Endothelial cell of umbilical vein (primary cell): ENCODE measurements at regions not wholly inside any gene's neighbourhood (a gene's known extent, or its start where the extent isn't known, plus 50 kb on each side); places are given as distances from the start of the nearest gene placed in this dataset.

Source experiments
- BruUV-seq: library from RNA; stranded (reverse); fragments of 400-500 nt; replicated peaks from 2 replicates; lab custom pipeline; 2021; lab: Mats Ljungman, UMichigan
- CTCF ChIA-PET: fragments of 300-600, 350-600 bp; sonication (Branson Sonifier 250); formaldehyde crosslinking; loops from one replicate; lab custom pipeline; 2021; ENCODE audit warnings: antibody characterized with exemption, inconsistent platforms; lab: Charles Lee
- POLR2A ChIA-PET: fragments of 300-600, 350-600 bp; sonication (Branson Sonifier 250); formaldehyde crosslinking; loops from one replicate; lab custom pipeline; 2021; ENCODE audit warnings: antibody characterized with exemption, inconsistent platforms; lab: Charles Lee
- DNase-seq: peaks from one replicate; pipeline ENCODE4 v3.0.0-alpha.2; 2011; ENCODE audit warnings: low read depth, low spot score
- FAIRE-seq: peaks from 2 replicates; lab custom pipeline; 2011; peaks lifted over from hg19 to GRCh38; lab: Jason Lieb, UNC
- H2AFZ ChIP-seq: 2 replicates; pipeline ENCODE4 v1.6.0; 2012; ENCODE audit warnings: low read depth, low read length, control low read depth, inconsistent platforms
- H3K27ac ChIP-seq: 2 replicates; pipeline ENCODE4 v1.5.1; 2011; ENCODE audit warnings: low read depth, mild to moderate bottlenecking, control low read depth, low read length, moderate library complexity; ENCODE audit not compliant: insufficient read depth
- H3K27me3 ChIP-seq, 2 experiments: 2 replicates each; pipeline versions ENCODE4 v1.6.0 to v1.6.1; 2011; ENCODE audit warnings: low read length in 2 of 2, mixed read lengths in 1 of 2; ENCODE audit not compliant: control insufficient read depth in 2 of 2, insufficient read depth in 2 of 2
- H3K36me3 ChIP-seq, 2 experiments: 2 replicates in 1 of 2; 3 replicates in 1 of 2; pipeline ENCODE4 v1.5.1; 2011; ENCODE audit warnings: low read length in 2 of 2, mild to moderate bottlenecking in 1 of 2, moderate library complexity in 1 of 2; ENCODE audit not compliant: control insufficient read depth in 2 of 2, insufficient read depth in 2 of 2; ENCODE audit errors: extremely low read depth in 1 of 2
- H3K4me1 ChIP-seq: 3 replicates; pipeline ENCODE4 v1.5.1; 2011; ENCODE audit warnings: mild to moderate bottlenecking, low read length; ENCODE audit not compliant: control insufficient read depth, insufficient read depth; ENCODE audit errors: extremely low read depth
- H3K4me2 ChIP-seq: 2 replicates; pipeline ENCODE4 v1.6.1; 2011; ENCODE audit warnings: low read length, control low read depth, mixed read lengths; ENCODE audit not compliant: insufficient read depth
- H3K4me3 ChIP-seq, 3 experiments: fragments of 200-600 bp in 1 of 3; sonication (generic), shearing (Covaris generic) in 1 of 3; replicated peaks in 1 of 3; 2 replicates each; pipeline ENCODE4 v1.5.1; 2011 to 2016; ENCODE audit warnings: control low read depth in 3 of 3, low read length in 3 of 3, mild to moderate bottlenecking in 2 of 3, inconsistent platforms in 1 of 3, low read depth in 1 of 3, moderate library complexity in 1 of 3; ENCODE audit not compliant: insufficient read depth in 1 of 3
- H3K79me2 ChIP-seq: 2 replicates; pipeline ENCODE4 v1.6.0; 2012; ENCODE audit warnings: low read length, inconsistent platforms; ENCODE audit not compliant: control insufficient read depth, insufficient read depth
- H3K9ac ChIP-seq: replicated peaks from 2 replicates; pipeline ENCODE3; 2011; ENCODE audit warnings: low read length, control low read depth; ENCODE audit not compliant: insufficient read depth; ENCODE audit errors: extremely low read depth
- H3K9me1 ChIP-seq: replicated peaks from 3 replicates; pipeline ENCODE4 v1.6.0; 2011; ENCODE audit warnings: mild to moderate bottlenecking, low read length; ENCODE audit not compliant: control insufficient read depth, insufficient read depth; ENCODE audit errors: extremely low read depth
- H3K9me3 ChIP-seq: replicated peaks from 2 replicates; pipeline ENCODE4 v1.5.1; 2012; ENCODE audit warnings: low read length, inconsistent platforms; ENCODE audit not compliant: control insufficient read depth, insufficient read depth
- H4K20me1 ChIP-seq: replicated peaks from 2 replicates; pipeline ENCODE3; 2011; ENCODE audit warnings: mild to moderate bottlenecking, low read length; ENCODE audit not compliant: control insufficient read depth, insufficient read depth; ENCODE audit errors: extremely low read depth
- EZH2 ChIP-seq: IDR thresholded peaks from 2 replicates; pipeline ENCODE4 v1.6.1; 2012; ENCODE audit warnings: borderline replicate concordance, low read depth, mild to moderate bottlenecking, moderate library complexity, low read length, inconsistent platforms; ENCODE audit not compliant: severe bottlenecking
- FOS ChIP-seq: IDR thresholded peaks from 2 replicates; pipeline ENCODE4 v1.6.1; 2011; ENCODE audit warnings: mild to moderate bottlenecking, low read length, moderate library complexity, borderline replicate concordance; ENCODE audit not compliant: insufficient read depth
- GATA2 ChIP-seq: IDR thresholded peaks from 2 replicates; pipeline ENCODE4 v1.7.0; 2011; ENCODE audit warnings: low read depth, mild to moderate bottlenecking, moderate library complexity, mixed read lengths, low read length; ENCODE audit not compliant: insufficient read length, insufficient read depth
- JUN ChIP-seq: IDR thresholded peaks from 2 replicates; pipeline ENCODE4 v1.6.1; 2011; ENCODE audit warnings: borderline replicate concordance, low read depth; ENCODE audit not compliant: insufficient read length, insufficient read depth
- MYC ChIP-seq: IDR thresholded peaks from one replicate; pipeline ENCODE4 v1.6.1; 2011; ENCODE audit warnings: mild to moderate bottlenecking, low read depth, low read length
- POLR2A ChIP-seq: IDR thresholded peaks from 2 replicates; pipeline ENCODE4 v1.6.1; 2012; ENCODE audit warnings: low read depth, mild to moderate bottlenecking, control low read depth, low read length
- POLR2AphosphoS5 ChIP-seq: IDR thresholded peaks from 2 replicates; pipeline ENCODE4 v1.6.1; 2012; ENCODE audit warnings: low read depth, mild to moderate bottlenecking, control low read depth, low read length, moderate library complexity; ENCODE audit not compliant: insufficient read depth
- dilution Hi-C: fragments of 300-500 bp; cut with MboI; formaldehyde crosslinking; loops from one replicate; pipeline ENCODE4 v1.15.0; 2019; ENCODE audit warnings: low sequenced_read_pairs; ENCODE audit not compliant: extremely low pct_ligation_motif_present
- intact Hi-C: fragments of 100-400 bp; cut with micrococcal nuclease; formaldehyde crosslinking; loops from one replicate; pipeline ENCODE4 v1.10.0; 2022
- TF ChIP-seq, protein P1 (sequence below): IDR thresholded peaks from 2 replicates; pipeline ENCODE4 v1.6.1; 2011; ENCODE audit not compliant: insufficient read depth, insufficient read length
- TF ChIP-seq, protein P2 (sequence below), 2 donors: IDR thresholded peaks; 1 replicate in 1 of 2; 2 replicates in 1 of 2; pipeline ENCODE4 v1.5.1; 2011; ENCODE audit warnings: low read length in 2 of 2, mild to moderate bottlenecking in 2 of 2, moderate library complexity in 2 of 2, control low read depth in 1 of 2, inconsistent platforms in 1 of 2, low read depth in 1 of 2; ENCODE audit not compliant: insufficient read depth in 1 of 2; ENCODE audit errors: extremely low read depth in 1 of 2

- Histone ChIP-seq H3K9ac (no peak overlapping the region), H3K9me3 (no peaks in the 10 kb centered on the region), H3K36me3 (no peaks in the 10 kb centered on the region), H3K4me2 (no peak overlapping the region), H3K27ac (no peak overlapping the region), H3K27me3 (no peaks in the 10 kb centered on the region), H4K20me1 (no peaks in the 10 kb centered on the region), H3K79me2 (no peaks in the 10 kb centered on the region), H3K4me3 (no peak overlapping the region), H2AFZ (no peak overlapping the region), H3K4me1 (no peaks in the 10 kb centered on the region), H3K9me1 (no peaks in the 10 kb centered on the region)
- dilution Hi-C loops (no loop called here), intact Hi-C loops (no loop called here)
- ChIA-PET POLR2A (no interaction called here), CTCF (no interaction called here)
- TF ChIP-seq POLR2AphosphoS5 (no peak), POLR2A (no peak), FOS (no peak), EZH2 (no peak), JUN (no peak), GATA2 (no peak), MYC (no peak)
- TF ChIP-seq, protein P1, sequence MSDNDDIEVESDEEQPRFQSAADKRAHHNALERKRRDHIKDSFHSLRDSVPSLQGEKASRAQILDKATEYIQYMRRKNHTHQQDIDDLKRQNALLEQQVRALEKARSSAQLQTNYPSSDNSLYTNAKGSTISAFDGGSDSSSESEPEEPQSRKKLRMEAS: no peak
- TF ChIP-seq, protein P2, sequence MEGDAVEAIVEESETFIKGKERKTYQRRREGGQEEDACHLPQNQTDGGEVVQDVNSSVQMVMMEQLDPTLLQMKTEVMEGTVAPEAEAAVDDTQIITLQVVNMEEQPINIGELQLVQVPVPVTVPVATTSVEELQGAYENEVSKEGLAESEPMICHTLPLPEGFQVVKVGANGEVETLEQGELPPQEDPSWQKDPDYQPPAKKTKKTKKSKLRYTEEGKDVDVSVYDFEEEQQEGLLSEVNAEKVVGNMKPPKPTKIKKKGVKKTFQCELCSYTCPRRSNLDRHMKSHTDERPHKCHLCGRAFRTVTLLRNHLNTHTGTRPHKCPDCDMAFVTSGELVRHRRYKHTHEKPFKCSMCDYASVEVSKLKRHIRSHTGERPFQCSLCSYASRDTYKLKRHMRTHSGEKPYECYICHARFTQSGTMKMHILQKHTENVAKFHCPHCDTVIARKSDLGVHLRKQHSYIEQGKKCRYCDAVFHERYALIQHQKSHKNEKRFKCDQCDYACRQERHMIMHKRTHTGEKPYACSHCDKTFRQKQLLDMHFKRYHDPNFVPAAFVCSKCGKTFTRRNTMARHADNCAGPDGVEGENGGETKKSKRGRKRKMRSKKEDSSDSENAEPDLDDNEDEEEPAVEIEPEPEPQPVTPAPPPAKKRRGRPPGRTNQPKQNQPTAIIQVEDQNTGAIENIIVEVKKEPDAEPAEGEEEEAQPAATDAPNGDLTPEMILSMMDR (IDR thresholded peaks at IDR 0.05; ENCODE audit: extremely low read depth in 1 of 2, insufficient read depth in 1 of 2, low read depth in 1 of 2, low read length in 2 of 2): no peak
- FAIRE-seq: no peak
- DNase-seq: no peak
- no TSS peak for BruUV-seq
Measured at GRCh38 chr16:48011466-48011865, 144.3 kb downstream of the ABCC12 start.
